ENCODE measurements at regions not wholly inside any gene's neighbourhood (a gene's known extent, or its start where the extent isn't known, plus 50 kb on each side); places are given as distances from the start of the nearest gene placed in this dataset.

DNA sequence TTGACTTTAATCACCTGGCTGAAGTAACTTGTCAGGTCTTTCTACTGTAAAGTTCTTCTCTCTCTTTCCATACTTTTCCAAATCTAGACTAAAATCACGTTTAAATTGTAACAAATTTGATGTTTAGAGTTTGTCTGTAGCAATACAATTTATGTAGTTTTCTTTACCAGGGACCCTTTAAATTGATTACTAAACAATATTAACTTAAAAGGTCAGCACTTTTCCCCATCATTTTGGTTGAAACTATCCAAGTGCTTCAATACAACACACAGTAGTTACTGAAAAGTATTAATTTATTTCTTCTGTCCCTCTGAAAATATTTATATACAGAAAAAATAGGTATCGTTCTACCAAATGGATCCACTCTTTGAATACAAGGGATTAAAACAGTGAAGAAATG is 350.8 kb downstream of the SLC16A7 start:
- H3K4me2 ChIP-seq (ENCODE audit: insufficient read depth, low read length): no peak overlapping the region
- no peaks in the 10 kb centered on the region for H4K20me1 ChIP-seq (replicated peaks; ENCODE audit: control insufficient read depth, insufficient read depth, low read length)
- H3K4me3 ChIP-seq: no peak overlapping the region
- 0% methylated on average over 2 of the region's 2 CpGs for WGBS (ENCODE audit: insufficient coverage, low coverage, missing lambda C conversion rate)
- no peaks in the 10 kb centered on the region for H3K36me3 ChIP-seq (ENCODE audit: control insufficient read depth, insufficient read depth, low read length)
- no peaks in the 10 kb centered on the region for H3K27me3 ChIP-seq (ENCODE audit: control insufficient read depth in 2 of 2, insufficient read depth in 2 of 2, low read length in 2 of 2)
- intact Hi-C loops (cut with micrococcal nuclease) (no loop called here), in situ Hi-C loops (cut with MboI) (no loop called here)
- no TSS peak for BruUV-seq (replicated peaks)
- H3K79me2 ChIP-seq (ENCODE audit: control insufficient read depth, insufficient read depth, low read length): no peaks in the 10 kb centered on the region
- no peaks in the 10 kb centered on the region for H3K9me1 ChIP-seq (ENCODE audit: control insufficient read depth, insufficient read depth, low read length)
- H3K9ac ChIP-seq (ENCODE audit: insufficient read depth in 1 of 2, low read depth in 2 of 2, low read length in 2 of 2): no peak overlapping the region
- no peak for FAIRE-seq
- H3K4me1 ChIP-seq (replicated peaks in 1 of 2; ENCODE audit: control insufficient read depth in 2 of 2, insufficient read depth in 2 of 2, low read length in 2 of 2): no peaks in the 10 kb centered on the region
- no peak for DNase-seq (ENCODE audit: extremely low read depth in 1 of 4, low spot score in 3 of 4)
- POLR2A ChIA-PET: no interaction called here
- no peak overlapping the region for H3K27ac ChIP-seq (ENCODE audit: extremely low read depth, low read depth, low read length)
- CTCF ChIA-PET (ENCODE audit: low intra/inter-chr PET ratio): no interaction called here
- H2AFZ ChIP-seq (ENCODE audit: low read depth, low read length): no peak overlapping the region
- no peak for ATAC-seq
- H3K9me3 ChIP-seq (replicated peaks; ENCODE audit: control insufficient read depth, insufficient read depth, low read depth, low read length): no peaks in the 10 kb centered on the region
- no peak for TF ChIP-seq PCBP2 (IDR thresholded peaks at IDR 0.05; ENCODE audit: low read depth, low read length, poor library complexity, severe bottlenecking)
- TF ChIP-seq, protein P1, sequence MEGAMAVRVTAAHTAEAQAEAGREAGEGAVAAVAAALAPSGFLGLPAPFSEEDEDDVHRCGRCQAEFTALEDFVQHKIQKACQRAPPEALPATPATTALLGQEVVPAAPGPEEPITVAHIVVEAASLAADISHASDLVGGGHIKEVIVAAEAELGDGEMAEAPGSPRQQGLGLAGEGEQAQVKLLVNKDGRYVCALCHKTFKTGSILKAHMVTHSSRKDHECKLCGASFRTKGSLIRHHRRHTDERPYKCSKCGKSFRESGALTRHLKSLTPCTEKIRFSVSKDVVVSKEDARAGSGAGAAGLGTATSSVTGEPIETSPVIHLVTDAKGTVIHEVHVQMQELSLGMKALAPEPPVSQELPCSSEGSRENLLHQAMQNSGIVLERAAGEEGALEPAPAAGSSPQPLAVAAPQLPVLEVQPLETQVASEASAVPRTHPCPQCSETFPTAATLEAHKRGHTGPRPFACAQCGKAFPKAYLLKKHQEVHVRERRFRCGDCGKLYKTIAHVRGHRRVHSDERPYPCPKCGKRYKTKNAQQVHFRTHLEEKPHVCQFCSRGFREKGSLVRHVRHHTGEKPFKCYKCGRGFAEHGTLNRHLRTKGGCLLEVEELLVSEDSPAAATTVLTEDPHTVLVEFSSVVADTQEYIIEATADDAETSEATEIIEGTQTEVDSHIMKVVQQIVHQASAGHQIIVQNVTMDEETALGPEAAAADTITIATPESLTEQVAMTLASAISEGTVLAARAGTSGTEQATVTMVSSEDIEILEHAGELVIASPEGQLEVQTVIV (CRISPR knock-in tag; IDR thresholded peaks at IDR 0.05; ENCODE audit: borderline replicate concordance): no peak
- TF ChIP-seq HNRNPK (IDR thresholded peaks at IDR 0.05; ENCODE audit: low read depth, low read length, poor library complexity, severe bottlenecking): no peak
- TF ChIP-seq, protein P2, sequence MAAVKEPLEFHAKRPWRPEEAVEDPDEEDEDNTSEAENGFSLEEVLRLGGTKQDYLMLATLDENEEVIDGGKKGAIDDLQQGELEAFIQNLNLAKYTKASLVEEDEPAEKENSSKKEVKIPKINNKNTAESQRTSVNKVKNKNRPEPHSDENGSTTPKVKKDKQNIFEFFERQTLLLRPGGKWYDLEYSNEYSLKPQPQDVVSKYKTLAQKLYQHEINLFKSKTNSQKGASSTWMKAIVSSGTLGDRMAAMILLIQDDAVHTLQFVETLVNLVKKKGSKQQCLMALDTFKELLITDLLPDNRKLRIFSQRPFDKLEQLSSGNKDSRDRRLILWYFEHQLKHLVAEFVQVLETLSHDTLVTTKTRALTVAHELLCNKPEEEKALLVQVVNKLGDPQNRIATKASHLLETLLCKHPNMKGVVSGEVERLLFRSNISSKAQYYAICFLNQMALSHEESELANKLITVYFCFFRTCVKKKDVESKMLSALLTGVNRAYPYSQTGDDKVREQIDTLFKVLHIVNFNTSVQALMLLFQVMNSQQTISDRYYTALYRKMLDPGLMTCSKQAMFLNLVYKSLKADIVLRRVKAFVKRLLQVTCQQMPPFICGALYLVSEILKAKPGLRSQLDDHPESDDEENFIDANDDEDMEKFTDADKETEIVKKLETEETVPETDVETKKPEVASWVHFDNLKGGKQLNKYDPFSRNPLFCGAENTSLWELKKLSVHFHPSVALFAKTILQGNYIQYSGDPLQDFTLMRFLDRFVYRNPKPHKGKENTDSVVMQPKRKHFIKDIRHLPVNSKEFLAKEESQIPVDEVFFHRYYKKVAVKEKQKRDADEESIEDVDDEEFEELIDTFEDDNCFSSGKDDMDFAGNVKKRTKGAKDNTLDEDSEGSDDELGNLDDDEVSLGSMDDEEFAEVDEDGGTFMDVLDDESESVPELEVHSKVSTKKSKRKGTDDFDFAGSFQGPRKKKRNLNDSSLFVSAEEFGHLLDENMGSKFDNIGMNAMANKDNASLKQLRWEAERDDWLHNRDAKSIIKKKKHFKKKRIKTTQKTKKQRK (IDR thresholded peaks at IDR 0.05; ENCODE audit: borderline replicate concordance, low read depth, low read length): no peak
- TF ChIP-seq CBX2 (IDR thresholded peaks at IDR 0.05; ENCODE audit: insufficient read depth, low read length, poor library complexity, severe bottlenecking): no peak
- TF ChIP-seq CTBP1 (IDR thresholded peaks at IDR 0.05; ENCODE audit: borderline replicate concordance): no peak
- TF ChIP-seq RBBP5 (IDR thresholded peaks at IDR 0.05; ENCODE audit: borderline replicate concordance, insufficient read depth, low read length, poor library complexity, severe bottlenecking): no peak
- TF ChIP-seq ILK (tag; IDR thresholded peaks at IDR 0.05; ENCODE audit: borderline replicate concordance, low read depth): no peak
- TF ChIP-seq MTA1 (IDR thresholded peaks at IDR 0.05; ENCODE audit: borderline replicate concordance): no peak
- TF ChIP-seq ZNF24 (IDR thresholded peaks at IDR 0.05): no peak
- no peak for TF ChIP-seq POLR2AphosphoS5 (IDR thresholded peaks at IDR 0.05; ENCODE audit: control insufficient read depth, insufficient read depth, low read depth, low read length)
- TF ChIP-seq ZNF146 (CRISPR knock-in tag; IDR thresholded peaks at IDR 0.05; ENCODE audit: unreplicated experiment): no peak
- TF ChIP-seq CHD4 (IDR thresholded peaks at IDR 0.05; ENCODE audit: insufficient read depth, insufficient replicate concordance, low read depth, low read length, poor library complexity, severe bottlenecking): no peak
- TF ChIP-seq, protein P3, sequence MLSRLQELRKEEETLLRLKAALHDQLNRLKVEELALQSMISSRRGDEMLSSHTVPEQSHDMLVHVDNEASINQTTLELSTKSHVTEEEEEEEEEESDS (CRISPR knock-in tag; IDR thresholded peaks at IDR 0.05): no peak
- TF ChIP-seq, protein P4, sequence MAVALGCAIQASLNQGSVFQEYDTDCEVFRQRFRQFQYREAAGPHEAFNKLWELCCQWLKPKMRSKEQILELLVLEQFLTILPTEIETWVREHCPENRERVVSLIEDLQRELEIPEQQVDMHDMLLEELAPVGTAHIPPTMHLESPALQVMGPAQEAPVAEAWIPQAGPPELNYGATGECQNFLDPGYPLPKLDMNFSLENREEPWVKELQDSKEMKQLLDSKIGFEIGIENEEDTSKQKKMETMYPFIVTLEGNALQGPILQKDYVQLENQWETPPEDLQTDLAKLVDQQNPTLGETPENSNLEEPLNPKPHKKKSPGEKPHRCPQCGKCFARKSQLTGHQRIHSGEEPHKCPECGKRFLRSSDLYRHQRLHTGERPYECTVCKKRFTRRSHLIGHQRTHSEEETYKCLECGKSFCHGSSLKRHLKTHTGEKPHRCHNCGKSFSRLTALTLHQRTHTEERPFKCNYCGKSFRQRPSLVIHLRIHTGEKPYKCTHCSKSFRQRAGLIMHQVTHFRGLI (CRISPR knock-in tag; IDR thresholded peaks at IDR 0.05): no peak

Data from K562 (cell line).